Adipocyte (in vitro differentiated cells): ENCODE measurements at regions not wholly inside any gene's neighbourhood (a gene's known extent, or its start where the extent isn't known, plus 50 kb on each side); places are given as distances from the start of the nearest gene placed in this dataset.

Experiments
- DNase-seq: peaks from one replicate; pipeline ENCODE4 v3.0.0-alpha.2; 2015; ENCODE audit warnings: low read depth
- H3K27me3 ChIP-seq: replicated peaks from 2 replicates; pipeline ENCODE4 v1.7.0; 2013; ENCODE audit warnings: mild to moderate bottlenecking, low read length, moderate library complexity; ENCODE audit not compliant: control insufficient read depth, insufficient read depth
- H3K36me3 ChIP-seq: 2 replicates; pipeline ENCODE4 v1.7.0; 2013; ENCODE audit warnings: low read length, mild to moderate bottlenecking, moderate library complexity; ENCODE audit not compliant: control insufficient read depth, insufficient read depth, severe bottlenecking
- H3K4me1 ChIP-seq: 2 replicates; pipeline ENCODE4 v1.7.0; 2013; ENCODE audit warnings: mild to moderate bottlenecking, low read length, moderate library complexity; ENCODE audit not compliant: control insufficient read depth, insufficient read depth
- H3K4me3 ChIP-seq: 2 replicates; pipeline ENCODE4 v1.7.0; 2013; ENCODE audit warnings: mild to moderate bottlenecking, low read length, moderate library complexity
- H3K9ac ChIP-seq: 2 replicates; pipeline ENCODE4 v1.7.0; 2013; ENCODE audit warnings: mild to moderate bottlenecking, low read length, moderate library complexity
- H3K9me3 ChIP-seq: 2 replicates; pipeline ENCODE4 v1.7.0; 2013; ENCODE audit warnings: mild to moderate bottlenecking, low read length, moderate library complexity; ENCODE audit not compliant: control insufficient read depth

GRCh38 chr2:8510519-8510918 is 171.3 kb upstream of the ID2 start:
- Histone ChIP-seq H3K4me3 (no peak overlapping the region), H3K9me3 (peaks cover 17% of the 10 kb centered on the region), H3K4me1 (peaks cover 9% of the 10 kb centered on the region), H3K27me3 (peaks cover 3% of the 10 kb centered on the region), H3K9ac (no peak overlapping the region), H3K36me3 (no peaks in the 10 kb centered on the region)
- no peak for DNase-seq

DNA sequence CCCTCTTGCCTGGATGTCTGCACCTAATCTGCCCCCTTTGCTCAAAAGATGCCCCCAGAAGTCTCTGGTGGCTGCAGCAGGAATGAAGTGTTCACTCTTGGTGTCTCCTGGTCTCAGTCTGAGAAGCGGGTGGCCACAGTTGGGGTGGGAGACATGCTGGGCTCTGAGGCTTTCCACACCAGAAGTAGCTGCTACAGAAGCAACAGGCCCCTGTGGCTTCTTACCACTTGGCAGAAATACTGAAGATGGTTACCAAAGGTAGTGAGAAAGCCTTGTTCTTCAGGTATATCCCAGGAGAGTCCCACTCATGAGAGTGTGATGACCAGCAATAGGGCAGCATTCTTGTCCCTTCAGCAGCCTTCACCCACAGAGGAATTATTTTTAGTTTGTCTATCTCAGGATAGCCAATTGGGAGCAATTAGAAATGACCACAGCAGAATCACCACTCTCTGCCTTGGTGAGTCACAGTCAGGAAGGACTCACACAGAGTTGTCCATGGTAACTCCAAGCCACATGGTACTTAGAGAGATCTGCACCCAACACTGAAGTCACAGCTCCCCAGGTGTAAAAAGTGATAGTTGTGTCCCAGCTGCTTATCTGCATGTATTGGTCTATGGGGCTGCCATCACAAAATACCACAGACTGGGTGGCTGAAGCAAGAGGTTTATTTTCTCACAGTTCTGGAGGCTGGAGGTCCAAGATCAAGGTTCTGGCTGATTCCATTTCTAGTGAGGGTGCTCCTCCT is 169.8 kb upstream of the ID2 start:
- Histone ChIP-seq H3K9ac (no peak overlapping the region), H3K27me3 (peaks cover 3% of the 10 kb centered on the region), H3K4me1 (peaks cover 9% of the 10 kb centered on the region), H3K9me3 (peaks cover 15% of the 10 kb centered on the region), H3K36me3 (no peaks in the 10 kb centered on the region), H3K4me3 (no peak overlapping the region)
- DNase-seq, result peak; percentile 32

DNA sequence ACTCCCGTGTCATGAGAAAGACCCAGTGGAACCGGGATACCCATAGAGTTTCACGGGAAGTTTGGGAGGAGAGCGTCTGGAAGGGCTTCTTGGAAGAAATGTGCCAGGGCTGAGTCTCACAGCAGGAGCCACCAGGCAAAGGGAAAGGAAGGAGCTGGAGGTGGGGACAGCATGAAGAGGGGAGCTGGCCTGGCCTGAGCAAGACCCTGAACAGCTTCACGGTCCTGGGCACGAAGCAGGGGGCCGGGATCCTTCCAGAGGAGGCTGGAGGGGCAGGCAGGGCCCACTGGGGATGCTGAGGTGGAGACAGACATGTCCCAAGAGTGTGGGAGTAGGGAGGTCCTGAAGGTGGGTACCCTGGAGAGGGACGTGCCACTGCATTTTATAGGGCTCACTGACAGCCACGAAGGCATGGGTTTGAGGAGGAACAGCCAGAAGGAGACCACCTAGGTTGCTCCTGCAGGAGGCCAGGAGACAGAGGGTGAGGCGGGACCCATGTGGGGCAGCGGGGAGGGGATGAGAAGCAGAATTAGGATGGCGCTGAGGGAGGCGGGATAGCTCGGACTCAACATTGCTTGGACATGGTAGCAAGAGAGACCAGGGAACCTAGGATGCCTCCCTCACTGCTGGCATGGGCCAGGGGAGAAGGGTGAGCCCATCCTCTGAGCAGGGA is 168.1 kb upstream of the ID2 start:
- Histone ChIP-seq H3K27me3 (no peaks in the 10 kb centered on the region), H3K9me3 (peaks cover 10% of the 10 kb centered on the region), H3K36me3 (no peaks in the 10 kb centered on the region), H3K4me3 (no peak overlapping the region), H3K9ac (no peak overlapping the region), H3K4me1 (peaks cover 9% of the 10 kb centered on the region)
- no peak for DNase-seq

DNA sequence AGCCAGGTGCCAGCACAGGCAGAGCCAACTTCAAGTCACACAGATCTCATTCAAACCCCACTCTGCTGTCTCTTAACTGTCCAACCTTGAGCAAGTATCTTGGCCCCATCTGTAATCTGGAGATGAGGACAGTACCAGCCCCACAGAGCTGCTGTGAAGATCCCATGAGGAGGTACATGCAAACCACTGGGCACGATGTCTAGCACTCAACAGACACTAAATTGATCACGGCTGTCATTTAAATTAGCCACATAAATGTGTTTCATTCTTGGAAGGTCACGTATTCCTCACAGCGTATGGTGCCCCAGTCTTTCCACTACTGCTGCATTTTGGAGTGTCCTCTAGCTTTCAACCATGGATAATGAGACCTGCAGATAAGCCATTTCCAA is 167.6 kb upstream of the ID2 start:
- Histone ChIP-seq H3K36me3 (no peaks in the 10 kb centered on the region), H3K9ac (no peak overlapping the region), H3K9me3 (peaks cover 10% of the 10 kb centered on the region), H3K4me1 (peaks cover 9% of the 10 kb centered on the region), H3K4me3 (no peak overlapping the region), H3K27me3 (no peaks in the 10 kb centered on the region)
- DNase-seq, result no peak

DNA sequence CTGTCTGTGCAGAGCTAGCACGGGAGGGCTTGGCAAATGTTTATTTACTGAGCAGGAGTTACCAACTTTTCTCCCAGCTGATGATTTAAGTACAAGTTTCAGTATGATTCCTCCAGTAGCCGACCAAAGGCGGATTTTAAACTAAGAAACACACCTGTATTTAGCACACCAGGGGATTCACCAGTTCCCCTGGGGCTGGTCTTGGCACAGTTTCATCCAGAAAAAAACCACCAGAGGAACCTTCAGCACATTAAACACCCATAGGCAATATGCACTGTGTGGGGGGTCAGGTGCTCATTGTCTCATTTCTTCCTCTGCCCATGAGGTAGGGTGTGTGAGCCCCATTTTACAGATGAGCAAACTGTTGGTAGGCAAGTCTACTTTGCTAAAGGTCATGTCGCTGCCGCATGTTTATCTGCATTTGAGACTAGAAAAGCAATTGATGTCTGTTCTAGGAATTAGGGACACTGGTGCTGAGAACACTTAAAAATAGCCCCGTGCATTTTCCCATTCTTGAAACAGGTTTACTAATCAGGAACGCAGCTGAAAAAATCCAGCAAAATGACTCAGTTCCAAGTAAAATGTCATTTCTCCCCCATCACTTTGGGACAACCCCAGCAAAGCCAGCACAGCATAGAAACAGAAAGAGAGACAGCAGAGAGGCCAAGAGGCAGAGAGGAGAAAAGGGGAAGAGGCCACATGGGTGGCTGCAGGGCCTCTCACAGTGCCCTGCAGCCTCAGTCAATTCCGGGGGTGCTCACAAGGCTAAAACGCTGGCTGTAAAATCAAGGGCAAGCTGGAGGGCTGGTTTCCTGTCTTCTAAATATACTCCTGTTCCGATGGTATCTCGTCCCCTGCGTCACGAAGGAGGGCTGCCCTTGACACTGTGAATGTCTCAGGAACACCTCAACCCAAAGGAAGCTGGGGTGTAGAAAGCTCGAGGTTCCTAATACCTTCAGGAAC is 166.8 kb upstream of the ID2 start:
- DNase-seq, result no peak
- Histone ChIP-seq H3K9me3 (peaks cover 10% of the 10 kb centered on the region), H3K27me3 (no peaks in the 10 kb centered on the region), H3K36me3 (no peaks in the 10 kb centered on the region), H3K9ac (no peak overlapping the region), H3K4me3 (no peak overlapping the region), H3K4me1 (peaks cover 9% of the 10 kb centered on the region)

DNA sequence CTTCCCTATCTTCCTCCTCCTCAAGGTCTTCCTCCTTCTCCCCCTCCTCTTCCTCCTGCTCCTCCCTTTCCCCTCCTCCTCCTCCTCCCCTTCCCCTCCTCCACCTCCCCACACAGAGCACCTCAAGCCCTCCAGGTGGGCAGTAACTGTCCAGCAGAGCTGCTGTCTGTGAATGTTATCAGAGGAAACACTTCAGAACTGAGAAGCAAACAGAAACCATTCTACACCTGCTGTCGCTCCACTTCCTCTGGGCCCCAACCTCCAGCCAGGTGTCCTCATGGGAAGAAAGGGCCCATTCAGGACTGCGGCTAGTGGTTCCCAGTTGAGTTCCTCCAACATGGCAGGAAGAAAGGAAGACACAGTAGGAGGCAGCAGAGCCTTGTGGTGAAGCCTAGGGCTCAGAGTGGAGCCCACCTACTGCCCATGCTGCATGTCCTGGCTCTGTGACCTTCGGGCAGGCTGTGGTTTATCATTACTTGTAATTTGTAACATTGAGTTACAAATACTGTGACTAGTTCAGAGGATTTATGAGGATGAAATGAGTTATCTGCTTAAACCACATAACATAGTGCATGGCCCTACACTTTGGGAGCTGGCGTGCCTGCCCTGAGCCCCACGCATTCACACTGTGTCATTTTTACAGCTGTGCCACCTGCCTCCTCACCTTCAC is 165.9 kb upstream of the ID2 start:
- Histone ChIP-seq H3K4me1 (peaks cover 9% of the 10 kb centered on the region), H3K27me3 (no peaks in the 10 kb centered on the region), H3K4me3 (no peak overlapping the region), H3K9me3 (peaks cover 10% of the 10 kb centered on the region), H3K9ac (no peak overlapping the region), H3K36me3 (no peaks in the 10 kb centered on the region)
- no peak for DNase-seq

GRCh38 chr2:8517850-8518498 is 163.9 kb upstream of the ID2 start:
- no peaks in the 10 kb centered on the region for H3K4me1 ChIP-seq
- H3K27me3 ChIP-seq, result no peaks in the 10 kb centered on the region
- H3K4me3 ChIP-seq, result no peak overlapping the region
- H3K36me3 ChIP-seq, result no peaks in the 10 kb centered on the region
- no peak overlapping the region for H3K9ac ChIP-seq
- DNase-seq, result no peak
- peaks cover 10% of the 10 kb centered on the region for H3K9me3 ChIP-seq

- no peak overlapping the region for H3K4me3 ChIP-seq
- H3K9ac ChIP-seq, result no peak overlapping the region
- no peaks in the 10 kb centered on the region for H3K27me3 ChIP-seq
- no peaks in the 10 kb centered on the region for H3K4me1 ChIP-seq
- no peak for DNase-seq
- no peaks in the 10 kb centered on the region for H3K36me3 ChIP-seq
- peaks cover 6% of the 10 kb centered on the region for H3K9me3 ChIP-seq
These were observed 162.7 kb upstream of the ID2 start for GRCh38 chr2:8518979-8519668.

DNA sequence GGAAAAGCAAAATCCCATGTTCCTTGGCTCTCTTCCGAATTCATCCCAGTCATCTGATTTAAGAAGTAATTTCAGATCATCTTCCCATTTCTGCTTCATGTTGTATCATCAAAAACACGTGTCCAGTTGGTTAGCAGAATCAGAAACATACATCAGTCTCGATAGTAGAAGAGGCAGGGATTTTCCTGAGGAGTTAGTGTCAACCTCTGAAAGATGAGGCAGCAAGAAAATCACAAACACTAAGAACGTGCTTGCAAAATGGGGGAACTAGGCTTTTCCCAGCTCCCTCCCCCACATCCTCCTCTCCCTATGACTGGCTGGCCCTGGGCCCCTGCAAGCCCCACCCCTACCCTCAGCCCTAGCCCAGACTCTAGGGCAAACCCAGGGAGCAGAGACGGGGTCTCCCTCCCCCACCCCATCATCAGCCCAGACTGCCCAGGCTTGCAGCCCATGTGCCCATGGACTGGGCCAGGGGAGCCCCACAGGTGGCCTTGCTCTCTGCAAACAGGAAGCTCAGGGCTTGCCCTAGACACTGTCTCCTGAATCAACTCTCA is 161.0 kb upstream of the ID2 start:
- H3K4me3 ChIP-seq, result no peak overlapping the region
- no peaks in the 10 kb centered on the region for H3K9me3 ChIP-seq
- no peaks in the 10 kb centered on the region for H3K4me1 ChIP-seq
- H3K27me3 ChIP-seq, result no peaks in the 10 kb centered on the region
- no peak for DNase-seq
- no peaks in the 10 kb centered on the region for H3K36me3 ChIP-seq
- H3K9ac ChIP-seq, result no peak overlapping the region

DNA sequence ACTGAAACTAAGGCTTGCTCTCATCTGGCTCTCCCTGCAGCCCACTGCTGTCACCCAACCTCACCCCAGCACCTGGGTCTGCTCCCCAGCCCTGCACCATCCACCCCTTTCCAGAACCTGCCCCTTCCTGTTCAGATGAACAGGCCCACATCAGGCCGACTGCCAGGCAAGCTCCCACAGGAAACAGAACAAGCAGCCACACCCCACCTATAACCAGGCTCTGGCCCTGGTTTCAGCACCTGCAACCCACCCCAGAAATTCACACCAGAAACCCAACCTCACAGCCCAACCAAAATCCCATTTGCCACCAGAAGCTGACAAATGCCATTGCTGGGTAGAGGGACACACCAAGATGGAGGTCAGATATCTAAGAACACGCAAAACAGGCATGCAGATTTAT is 159.2 kb upstream of the ID2 start:
- no peak overlapping the region for H3K4me3 ChIP-seq
- no peak for DNase-seq

More for the DNA sequence above, 159.2 kb upstream of the ID2 start:
- H3K9ac ChIP-seq, result no peak overlapping the region
- H3K36me3 ChIP-seq, result no peaks in the 10 kb centered on the region
- no peaks in the 10 kb centered on the region for H3K27me3 ChIP-seq
- H3K4me1 ChIP-seq, result no peaks in the 10 kb centered on the region
- no peaks in the 10 kb centered on the region for H3K9me3 ChIP-seq
